Forelimb muscle (tissue), 1 donor: ENCODE measurements at regions not wholly inside any gene's neighbourhood (a gene's known extent, or its start where the extent isn't known, plus 50 kb on each side); places are given as distances from the start of the nearest gene placed in this dataset.
"Not testable (repeated sequence)": the region's sequence is repeated elsewhere in the genome, so short reads cannot be mapped to it uniquely, and the experiment has no call there.

Experiments
- DNase-seq: peaks from one replicate; pipeline ENCODE4 v3.0.0-alpha.2; 2013; ENCODE audit warnings: low read depth

DNA sequence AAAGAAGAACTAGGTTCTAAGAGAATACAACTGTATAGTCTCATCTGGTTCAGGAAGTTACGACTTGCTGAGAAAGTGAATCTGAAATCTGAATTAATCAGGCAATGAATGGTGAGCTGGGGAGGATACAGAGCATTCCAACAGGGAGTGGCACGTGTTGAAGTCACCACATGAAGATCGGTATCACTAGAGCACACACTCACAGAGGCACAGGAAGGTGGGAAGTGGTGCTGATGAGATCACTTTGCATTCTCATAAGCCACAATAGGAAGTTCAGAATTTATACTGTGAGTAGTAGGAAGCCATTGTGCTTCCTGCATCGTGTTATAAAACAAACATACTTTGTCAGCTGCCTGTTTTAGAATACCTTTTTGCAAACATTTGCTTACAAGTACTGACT is 615.0 kb upstream of the DDX18 start:
- no peak for DNase-seq

DNA sequence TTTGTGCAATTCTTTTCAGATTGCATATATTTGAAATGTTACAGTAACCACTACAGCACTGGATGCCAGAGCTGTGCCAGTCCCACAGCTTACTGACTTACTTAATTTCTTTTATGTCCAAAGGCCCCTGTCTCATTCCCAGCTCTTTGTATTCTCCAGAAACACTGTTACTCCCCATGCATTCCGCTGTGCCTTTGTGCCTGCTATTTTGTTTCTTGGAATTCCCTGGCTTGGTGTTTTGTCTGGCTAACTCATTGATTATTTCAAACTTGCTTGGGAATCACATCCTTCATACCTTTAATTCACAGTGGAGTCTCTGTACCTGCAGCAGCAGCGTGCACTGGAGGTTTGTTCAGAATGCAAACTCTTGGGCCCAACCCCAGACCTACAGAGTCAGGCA is 601.9 kb upstream of the DDX18 start:
- DNase-seq: no peak

DNA sequence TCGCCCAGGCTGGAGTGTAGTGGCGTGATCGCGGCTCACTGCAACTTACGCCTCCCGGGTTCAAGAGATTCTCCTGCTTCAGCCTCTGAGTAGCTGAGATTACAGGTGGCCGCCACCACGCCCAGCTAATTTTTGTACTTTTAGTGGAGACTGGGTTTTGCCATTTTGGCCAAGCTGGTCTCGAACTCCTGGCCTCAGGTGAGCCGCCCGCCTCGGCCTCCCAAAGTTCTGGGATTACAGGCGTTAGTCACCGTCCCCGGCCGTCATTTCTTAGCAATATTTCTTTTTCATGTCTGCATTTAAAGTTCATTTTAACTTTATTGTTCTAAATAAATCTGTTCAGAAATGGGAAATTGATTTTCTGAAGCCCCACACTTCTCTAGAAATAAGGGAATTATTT is 597.3 kb upstream of the DDX18 start:
- no peak for DNase-seq

DNA sequence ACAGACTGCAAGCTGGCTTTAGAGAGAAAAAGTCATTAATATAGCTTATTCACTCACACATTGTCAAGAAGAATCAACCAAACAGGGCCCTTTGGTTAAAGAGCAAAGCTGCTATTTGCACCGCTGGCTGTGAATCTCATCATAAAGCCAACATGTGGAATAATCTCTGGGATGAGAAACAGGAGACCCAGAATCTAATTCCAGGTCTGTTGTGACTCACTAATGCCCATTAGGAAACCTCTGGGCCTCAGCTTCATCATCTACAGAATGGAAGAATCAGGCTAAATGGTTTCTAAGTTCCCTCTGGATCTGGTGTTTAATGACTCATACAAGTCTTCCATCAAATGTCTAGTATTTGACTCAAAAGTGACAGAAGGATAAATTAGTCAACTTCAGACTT is 591.7 kb upstream of the DDX18 start:
- DNase-seq: no peak

DNA sequence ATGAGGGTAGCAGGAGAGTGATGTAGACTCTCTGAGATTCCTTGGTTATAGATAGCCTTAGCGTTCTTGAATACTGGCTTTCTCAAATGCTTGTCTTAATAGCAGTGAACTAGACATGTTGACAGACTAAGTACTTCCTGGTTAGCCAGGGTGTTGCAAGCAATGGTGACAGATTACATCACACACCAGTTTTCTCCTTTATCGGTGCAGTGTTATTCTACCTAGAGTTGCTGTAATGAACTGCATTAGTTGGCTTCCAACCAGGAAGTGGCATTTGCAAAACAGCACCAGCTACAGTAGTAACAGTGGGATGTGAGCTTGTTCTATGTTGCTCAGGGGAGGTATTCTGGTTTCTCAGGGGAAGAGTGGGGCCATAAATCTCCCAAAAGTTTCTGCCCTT is 582.2 kb upstream of the DDX18 start:
- no peak for DNase-seq

DNA sequence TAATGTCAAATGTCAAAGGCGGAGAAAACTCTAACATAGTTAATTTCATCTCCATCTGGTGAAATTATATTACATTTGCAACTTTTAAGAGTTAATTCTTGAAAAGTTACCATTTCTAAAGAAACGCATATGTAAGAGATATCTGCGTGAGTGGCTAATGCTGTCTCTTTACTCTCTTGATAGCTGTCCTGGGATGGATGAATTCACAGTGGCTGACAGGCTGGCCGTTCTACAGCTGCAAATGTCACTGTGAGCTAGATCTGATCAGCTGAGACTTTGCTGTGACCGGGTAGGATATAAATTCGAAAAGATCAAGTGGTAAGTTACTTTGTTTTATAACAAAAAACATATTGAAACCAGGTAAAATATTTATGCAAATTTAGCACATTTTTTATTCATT is 557.1 kb upstream of the DDX18 start:
- DNase-seq: no peak

DNA sequence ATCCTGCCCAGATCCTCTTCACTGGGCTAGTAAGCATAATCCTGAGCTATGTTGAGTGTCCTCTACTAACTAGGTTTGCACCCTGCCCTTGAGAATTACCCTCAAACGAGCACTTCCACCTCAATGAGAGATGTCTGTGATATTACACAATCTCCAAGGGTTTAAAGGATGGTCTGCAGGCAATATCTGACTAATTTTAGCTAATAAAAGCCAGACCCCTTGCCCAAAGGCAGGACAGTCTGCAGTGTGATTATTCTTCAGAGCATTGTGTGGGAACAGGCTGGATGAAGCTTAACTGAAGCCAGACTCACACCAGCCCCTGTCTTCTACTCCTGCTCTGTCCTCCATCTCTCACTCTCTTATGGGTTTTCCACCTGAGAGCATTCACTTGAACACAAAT is 544.9 kb upstream of the DDX18 start:
- no peak for DNase-seq

DNA sequence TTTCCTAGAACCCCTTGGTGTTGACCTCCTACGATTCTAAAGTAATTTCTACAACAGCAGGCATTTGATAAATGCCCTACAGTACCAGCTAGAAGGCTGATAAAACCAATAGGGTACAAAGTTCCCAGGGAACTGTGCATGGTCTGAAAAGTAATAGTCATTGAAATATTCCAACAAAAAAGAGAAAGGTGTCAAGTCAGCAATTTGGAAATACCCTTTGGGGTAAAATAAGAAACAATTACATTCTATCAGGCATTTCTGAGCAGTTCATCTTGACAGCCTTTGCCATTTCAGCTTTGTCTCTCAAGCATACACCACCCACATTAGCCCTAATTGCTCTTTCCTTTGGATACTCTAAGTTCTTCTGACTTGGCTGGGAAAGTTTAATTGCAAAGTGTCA is 542.9 kb upstream of the DDX18 start:
- no peak for DNase-seq

DNA sequence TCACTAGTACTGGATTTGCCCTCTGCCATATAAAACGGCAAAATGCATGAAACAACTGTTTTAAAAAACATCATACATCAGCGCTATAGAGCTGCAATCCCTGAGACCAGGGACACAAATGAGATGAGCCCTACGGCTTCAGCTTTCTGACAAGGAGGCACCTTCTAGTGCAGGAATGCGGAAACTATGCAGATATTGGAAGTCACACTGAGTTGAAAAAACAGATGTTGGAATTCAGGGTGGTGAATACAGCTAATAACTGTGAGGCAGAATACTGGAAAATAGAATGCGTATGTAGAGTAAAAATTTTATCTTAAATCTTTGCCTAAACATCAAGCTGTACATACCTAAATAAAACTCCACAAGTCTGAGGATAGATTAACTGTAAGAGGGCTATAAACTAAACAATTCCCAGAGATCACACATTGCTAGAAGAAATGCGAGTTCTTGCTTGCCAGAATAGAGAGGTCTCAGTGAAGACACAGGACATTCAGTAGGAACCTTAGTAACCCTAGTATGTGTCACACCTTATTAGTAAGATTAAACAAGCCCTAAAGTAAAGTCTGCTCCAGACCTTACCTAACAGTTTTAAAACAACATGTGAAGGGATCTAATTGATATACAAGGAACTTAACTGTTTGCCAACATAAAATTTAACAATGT is 541.4 kb upstream of the DDX18 start:
- DNase-seq: no peak

DNA sequence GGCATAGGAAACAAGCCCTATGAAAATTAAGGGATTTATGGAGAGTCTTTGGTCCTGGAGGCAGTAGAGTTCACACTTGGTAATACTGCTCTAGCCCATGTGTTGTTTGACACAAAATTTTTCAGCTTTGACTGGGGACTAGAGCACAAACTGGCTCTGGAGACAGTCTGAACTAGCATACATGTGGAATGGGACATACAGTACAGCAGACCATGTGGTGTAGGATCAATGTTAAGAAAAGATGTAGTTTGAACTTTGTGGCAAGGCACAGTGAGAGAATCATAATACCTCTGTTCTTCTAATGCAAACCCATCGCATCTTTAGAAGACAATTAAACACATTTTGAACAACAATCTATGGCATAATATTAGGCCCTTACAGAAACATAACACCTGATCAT is 521.5 kb upstream of the DDX18 start:
- no peak for DNase-seq

DNA sequence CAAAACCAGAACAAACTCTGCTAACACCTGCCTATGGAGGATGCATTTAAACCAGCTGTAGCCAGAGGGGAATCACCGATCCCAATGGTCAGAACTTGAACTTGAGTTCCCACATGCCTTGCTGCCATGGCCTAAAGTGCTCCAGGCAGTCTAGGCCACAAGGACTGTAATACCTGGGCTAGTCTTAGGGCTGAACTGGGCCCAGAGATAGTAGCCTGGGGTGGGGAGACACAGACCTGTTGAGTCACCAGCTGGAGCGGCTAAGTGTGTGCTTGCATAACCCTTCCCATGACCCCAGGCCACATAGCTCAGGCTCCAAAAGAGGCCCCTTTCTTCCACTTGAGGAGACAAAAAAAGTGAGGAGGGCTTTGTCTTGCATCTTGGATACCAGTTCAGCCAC is 515.0 kb upstream of the DDX18 start:
- DNase-seq: no peak

DNA sequence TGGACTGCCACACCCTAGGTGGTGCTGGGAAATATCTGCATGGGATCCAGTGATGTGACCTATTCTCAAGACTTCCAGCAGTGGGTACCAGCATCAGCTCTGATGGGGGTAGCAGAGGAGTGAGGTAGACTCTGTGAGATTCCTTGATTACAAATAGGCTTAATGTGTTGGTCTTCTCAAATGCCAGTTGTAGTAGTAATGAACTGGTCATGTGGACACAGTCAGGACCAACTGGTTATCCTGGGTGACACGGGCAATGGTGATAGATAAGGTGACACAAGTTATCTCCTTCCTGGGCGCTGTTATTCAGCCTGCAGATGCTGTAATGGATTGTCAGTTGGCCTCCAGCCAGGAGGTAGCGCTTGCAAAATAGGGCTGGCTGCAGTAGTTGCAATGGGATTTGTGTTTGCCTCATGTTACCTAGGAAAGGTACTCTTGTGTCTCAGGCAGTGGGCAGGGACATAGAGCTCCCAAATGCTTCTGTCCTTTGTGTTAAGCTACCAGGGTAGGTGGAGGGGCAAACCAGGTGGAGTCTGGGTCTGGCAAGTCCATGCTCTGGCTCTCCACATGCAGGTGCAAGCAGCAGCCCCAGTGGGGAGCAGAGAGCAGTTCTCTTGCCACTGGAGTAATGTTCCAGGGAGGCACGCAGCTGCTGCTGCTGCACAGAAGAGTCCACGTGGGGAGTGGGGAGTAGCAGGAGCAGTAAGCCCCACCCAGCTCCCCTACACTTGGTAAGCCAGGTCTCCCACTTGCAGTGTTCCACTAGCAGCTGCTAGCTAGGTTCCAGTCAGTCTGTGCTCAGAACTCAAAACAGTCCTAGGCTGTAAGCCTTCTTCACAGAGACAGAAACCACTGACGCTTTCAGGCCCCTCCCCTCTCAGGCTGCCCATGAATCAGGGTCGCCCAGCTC is 505.4 kb upstream of the DDX18 start:
- DNase-seq: no peak

DNA sequence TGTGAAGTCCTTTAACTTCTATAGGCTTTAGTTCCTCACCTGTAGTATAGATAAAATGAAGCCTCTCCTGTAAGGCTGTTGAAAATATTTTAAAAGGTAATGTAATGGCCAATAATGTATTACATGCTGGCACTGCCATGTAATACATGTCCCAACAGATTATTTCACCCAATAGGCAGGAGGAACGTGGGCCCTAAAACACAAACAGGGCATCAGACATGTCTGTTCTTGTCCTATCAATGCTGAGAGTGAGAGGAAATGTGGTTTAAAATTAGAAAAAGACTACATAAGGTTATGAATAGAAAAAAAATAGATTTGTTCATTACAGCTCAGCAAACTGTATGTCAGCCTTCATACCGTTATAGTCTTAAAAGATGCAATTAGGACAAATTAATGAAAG is 492.7 kb upstream of the DDX18 start:
- DNase-seq: no peak

DNA sequence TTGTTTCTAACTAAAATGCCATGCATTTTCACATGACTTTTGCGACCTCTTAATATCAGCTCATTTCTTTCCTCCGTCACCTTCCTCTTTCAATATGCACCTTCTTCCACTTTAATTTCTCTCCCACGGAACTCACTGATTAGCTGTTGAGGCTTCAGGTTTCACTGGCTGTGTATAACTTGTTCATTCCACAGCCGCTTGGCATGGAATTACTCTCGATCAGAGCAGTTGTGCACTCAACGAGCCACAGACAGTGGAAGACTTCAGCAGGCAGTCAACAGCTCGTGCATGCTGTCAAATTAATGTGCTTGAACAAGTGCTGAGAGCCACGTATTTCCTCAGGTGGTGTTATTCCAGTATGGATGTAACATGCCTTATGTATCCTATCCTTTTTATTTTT is 491.2 kb upstream of the DDX18 start:
- no peak for DNase-seq

DNA sequence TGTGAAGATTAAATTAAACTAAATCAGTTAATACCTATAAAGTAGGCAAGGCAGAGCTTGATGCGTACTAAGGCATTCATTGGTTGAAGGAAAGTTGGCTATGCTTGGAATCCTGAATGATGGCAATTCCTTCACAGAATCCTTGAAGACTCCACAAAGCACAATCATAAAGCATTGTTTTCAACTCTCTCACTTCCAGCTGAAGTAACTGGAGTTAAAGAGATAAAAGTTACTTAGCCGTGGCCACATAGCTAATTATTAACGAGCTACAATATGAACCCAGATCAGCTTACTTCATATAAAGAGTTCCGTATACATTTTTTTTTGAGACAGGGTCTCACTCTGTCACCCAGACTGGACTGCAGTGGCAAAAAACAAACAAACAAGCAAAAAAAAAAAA is 483.9 kb upstream of the DDX18 start:
- no peak for DNase-seq

DNA sequence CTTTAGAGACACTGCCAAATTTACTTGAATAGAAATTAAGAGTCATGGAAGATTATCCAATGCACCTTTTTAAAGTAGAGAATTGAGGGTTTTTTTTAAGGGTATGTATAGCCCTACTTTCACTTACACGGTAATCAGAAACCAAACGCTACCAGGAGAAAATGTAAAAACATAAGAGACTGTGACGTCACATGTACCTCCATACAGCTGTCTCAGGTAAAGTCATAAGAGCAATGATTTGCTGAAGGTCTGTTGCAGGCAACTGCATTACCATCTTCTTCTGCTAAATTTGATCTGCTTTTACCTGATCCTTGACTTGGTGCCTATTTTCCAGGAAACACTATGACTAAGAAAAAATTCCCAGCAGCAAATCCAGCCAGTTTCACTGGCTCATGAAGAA is 478.5 kb upstream of the DDX18 start:
- DNase-seq: no peak

DNA sequence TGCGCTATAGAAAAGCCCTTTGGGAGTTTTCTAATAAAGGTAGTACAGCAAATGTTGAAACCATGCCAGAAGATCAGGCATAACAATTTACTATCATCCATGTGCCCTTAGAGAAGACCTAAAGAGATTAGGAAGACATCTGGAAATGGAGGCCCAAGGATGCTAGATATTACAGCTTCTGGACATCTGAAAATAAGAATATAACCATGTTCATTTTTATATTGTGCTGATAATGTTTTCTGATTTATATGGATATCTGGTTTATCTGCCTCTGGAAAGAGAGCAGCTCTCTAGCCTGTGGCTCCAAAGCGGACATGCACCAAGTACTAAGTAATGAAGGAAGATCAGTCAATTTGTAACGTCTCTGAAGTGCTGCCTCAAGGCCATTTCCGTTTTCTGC is 478.0 kb upstream of the DDX18 start:
- no peak for DNase-seq

DNA sequence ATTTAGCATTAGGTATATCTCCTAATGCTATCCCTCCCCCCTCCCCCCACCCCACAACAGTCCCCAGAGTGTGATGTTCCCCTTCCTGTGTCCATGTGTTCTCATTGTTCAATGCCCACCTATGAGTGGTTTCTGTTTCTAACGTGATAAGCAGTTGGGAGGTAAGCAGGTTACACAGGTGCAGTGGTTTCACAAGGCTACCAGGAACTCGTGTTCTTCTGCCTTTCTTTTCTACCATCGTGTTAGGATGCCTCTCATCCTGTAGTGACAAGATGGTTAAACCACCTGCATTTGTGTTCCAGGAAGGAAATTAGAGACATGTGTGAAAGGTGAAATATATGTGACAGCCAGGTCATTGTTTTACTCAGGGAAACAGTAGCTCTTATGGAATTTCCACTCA is 476.5 kb upstream of the DDX18 start:
- not testable (repeated sequence) for DNase-seq

DNA sequence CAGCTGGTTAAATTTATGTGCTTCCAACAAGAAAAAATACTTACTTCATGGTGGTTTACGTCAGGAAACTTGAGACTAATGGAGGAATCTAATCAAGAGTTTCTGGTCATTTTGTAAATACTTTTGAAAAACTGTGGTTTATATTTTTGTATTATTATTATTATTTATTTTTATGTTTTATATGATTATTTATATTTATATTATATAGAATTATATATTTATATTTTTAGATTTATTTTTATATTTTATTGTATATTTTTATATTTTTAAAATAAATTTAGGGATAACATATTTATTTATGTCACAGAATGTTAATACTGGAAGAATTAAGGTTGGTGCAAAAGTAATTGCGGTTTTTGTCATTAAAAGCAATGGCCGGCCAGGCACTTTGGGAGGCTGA is 474.5 kb upstream of the DDX18 start:
- DNase-seq: no peak

DNA sequence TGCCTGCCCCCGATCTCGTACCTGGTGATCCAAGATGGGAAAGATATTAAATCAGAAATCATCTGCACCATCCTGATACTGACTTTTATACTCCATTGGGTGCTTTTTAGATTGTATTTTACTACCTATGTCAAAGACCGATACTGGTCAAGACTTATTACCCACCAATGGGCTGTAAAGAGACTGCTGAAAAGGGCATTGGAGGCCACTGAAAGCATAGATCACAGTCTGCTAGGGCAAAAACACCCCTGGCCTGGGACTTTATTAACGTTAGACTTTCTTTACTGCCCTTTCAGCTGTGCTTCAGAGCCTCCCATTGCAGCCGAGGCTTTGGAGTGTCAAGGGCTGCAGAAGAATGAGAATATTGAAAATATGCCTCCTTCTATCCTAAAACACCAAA is 472.8 kb upstream of the DDX18 start:
- no peak for DNase-seq

DNA sequence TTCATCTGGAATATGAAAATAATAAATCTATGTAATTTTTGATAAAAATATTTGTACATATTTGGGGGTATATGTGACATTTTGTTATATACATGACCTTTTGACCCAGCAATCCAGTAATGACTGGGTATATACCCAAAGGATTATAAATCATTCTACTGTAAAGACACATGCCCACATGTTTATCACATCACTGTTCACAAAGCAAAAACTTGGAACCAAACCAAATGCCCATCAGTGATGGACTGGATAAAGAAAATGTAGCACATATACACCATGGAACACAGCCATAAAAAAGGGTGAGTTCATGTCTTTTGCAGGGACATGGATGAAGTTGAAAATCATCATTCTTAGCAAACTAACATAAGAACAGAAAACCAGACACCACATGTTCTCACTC is 472.1 kb upstream of the DDX18 start:
- no peak for DNase-seq

DNA sequence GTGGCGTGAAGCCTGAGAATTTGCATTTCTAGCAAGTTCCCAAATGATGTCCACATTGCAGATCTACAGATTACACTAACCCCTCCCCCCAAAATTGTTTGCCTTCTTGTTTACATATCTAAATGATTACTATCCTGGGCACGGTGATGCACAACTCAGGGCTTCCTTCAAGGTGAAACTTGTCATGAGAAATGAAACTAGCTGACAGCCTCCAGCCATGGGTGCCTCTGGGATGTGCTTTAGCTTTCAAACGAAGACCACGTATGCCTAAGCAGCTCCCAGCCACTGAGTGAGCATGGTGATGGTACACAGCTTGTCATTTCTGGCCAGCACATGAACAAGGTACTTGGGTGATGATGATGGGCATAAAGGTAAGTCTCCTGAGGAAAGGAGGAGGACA is 464.8 kb upstream of the DDX18 start:
- DNase-seq: no peak

DNA sequence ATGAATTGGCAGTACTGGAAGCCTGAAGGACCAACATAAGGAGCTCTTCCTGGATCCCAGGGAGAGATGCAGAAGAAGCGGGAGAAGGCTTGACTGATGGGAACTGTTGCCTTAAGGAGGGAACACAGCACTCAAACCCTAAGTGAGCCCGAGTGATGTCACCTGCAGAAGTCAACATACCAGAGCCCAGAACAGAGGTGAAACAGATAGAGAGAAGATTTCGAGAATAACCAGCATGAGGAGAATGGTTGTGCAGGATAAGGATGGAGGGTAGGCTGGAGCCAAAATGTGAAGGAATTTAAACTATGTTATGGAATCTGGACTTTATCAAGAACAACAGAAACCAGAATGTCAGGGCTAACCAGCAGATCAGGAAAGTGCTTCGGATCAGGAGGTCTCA is 463.1 kb upstream of the DDX18 start:
- no peak for DNase-seq
